Right lobe of liver (tissue), 6 donors: ENCODE measurements at regions not wholly inside any gene's neighbourhood (a gene's known extent, or its start where the extent isn't known, plus 50 kb on each side); places are given as distances from the start of the nearest gene placed in this dataset.

Experiments
- ATAC-seq, 4 donors: fragments of 200-7000 bp; cut with Tn5 transposase; one replicate each; pipeline ENCODE4 v1.9.1; 2020; ENCODE audit warnings: mild to moderate bottlenecking in 4 of 4, moderate library complexity in 4 of 4
- DNase-seq, 3 donors: peaks; one replicate each; pipeline ENCODE4 v3.0.0-alpha.2; 2020
- H3K27ac ChIP-seq, 3 donors: fragments of 200-600 bp; one replicate each; pipeline ENCODE4 v1.8.0; 2022
- H3K27me3 ChIP-seq, 2 donors: fragments of 200-600 bp; one replicate each; pipeline ENCODE4 v1.8.0; 2022
- H3K36me3 ChIP-seq, 4 donors: fragments of 200-600 bp; sonication (generic) in 1 of 4; one replicate each; pipeline versions ENCODE4 v1.5.1 to v1.8.0; 2017 to 2022; ENCODE audit warnings: control low read depth in 1 of 4
- H3K4me1 ChIP-seq, 4 donors: fragments of 200-600 bp; sonication (generic) in 1 of 4; one replicate each; pipeline versions ENCODE4 v1.5.1 to v1.8.0; 2017 to 2022; ENCODE audit warnings: control low read depth in 1 of 4
- H3K4me3 ChIP-seq, 3 donors: fragments of 200-600 bp; one replicate each; pipeline ENCODE4 v1.8.0; 2022
- H3K9me3 ChIP-seq, 4 donors: fragments of 200-600 bp; sonication (generic) in 1 of 4; one replicate each; pipeline versions ENCODE4 v1.5.1 to v1.8.0; 2017 to 2022; ENCODE audit warnings: control low read depth in 1 of 4
- CTCF ChIP-seq, 4 donors: fragments of 200-600 bp in 3 of 4; fragments of 450-650 bp in 1 of 4; IDR thresholded peaks; one replicate each; pipeline versions ENCODE4 v1.5.1 to v1.8.0; 2016 to 2022; ENCODE audit warnings: antibody characterized with exemption in 4 of 4, mild to moderate bottlenecking in 2 of 4
- POLR2A ChIP-seq: fragments of 450-650 bp; IDR thresholded peaks from one replicate; pipeline ENCODE4 v1.6.1; 2017; ENCODE audit warnings: antibody characterized with exemption, mild to moderate bottlenecking
- WGBS: methylation state at CpG from one replicate; pipeline ENCODE4 v1.1.6; 2018; ENCODE audit warnings: low coverage, low lambda C conversion rate; ENCODE audit not compliant: insufficient coverage; ENCODE audit errors: missing lambda C conversion rate; 5-methylcytosine and 5-hydroxymethylcytosine counted together
- intact Hi-C, 2 donors: fragments of 100-400 bp; cut with DNase I; formaldehyde crosslinking; loops; one replicate each; pipeline versions ENCODE4 v1.11.2 to v1.14.1; 2022
- donor health status: DM: no; HTN: yes; CAD: no.
- donor health status: DM: no; HTN: no; CAD: no.
- donor health status: DM: no; HTN: no; CAD: no.
- donor health status: DM: no; HTN: yes; CAD: no.
- donor health status: DM: no; HTN: yes; CAD: no.

GRCh38 chr1:90174246-90174645, 179.3 kb downstream of the ZNF326 start:
- WGBS: 50% methylated on average over 1 of the region's 1 CpG
- Histone ChIP-seq H3K9me3 (no peaks in the 10 kb centered on the region), H3K4me1 (no peaks in the 10 kb centered on the region), H3K36me3 (no peaks in the 10 kb centered on the region), H3K4me3 (no peak overlapping the region), H3K27ac (no peak overlapping the region), H3K27me3 (no peaks in the 10 kb centered on the region)
- no peak for TF ChIP-seq POLR2A
- no peak for TF ChIP-seq CTCF (IDR thresholded peaks at IDR 0.05)
- intact Hi-C loops: no loop called here
- DNase-seq (no peak), ATAC-seq (no peak)

GRCh38 chr1:90162216-90162615, 167.3 kb downstream of the ZNF326 start:
- Histone ChIP-seq H3K9me3 (no peaks in the 10 kb centered on the region), H3K27ac (no peak overlapping the region), H3K27me3 (no peaks in the 10 kb centered on the region), H3K4me3 (no peak overlapping the region), H3K4me1 (no peaks in the 10 kb centered on the region), H3K36me3 (no peaks in the 10 kb centered on the region)
- no peak for TF ChIP-seq POLR2A
- no peak for TF ChIP-seq CTCF (IDR thresholded peaks at IDR 0.05)
- intact Hi-C loops: no loop called here
- DNase-seq (no peak), ATAC-seq (no peak)
- 73% methylated on average over 3 of the region's 3 CpGs for WGBS

GRCh38 chr1:90161625-90162024, 166.7 kb downstream of the ZNF326 start:
- no peak for ATAC-seq
- no peak for DNase-seq
- Histone ChIP-seq H3K4me1 (no peaks in the 10 kb centered on the region), H3K4me3 (no peak overlapping the region), H3K27ac (no peak overlapping the region), H3K27me3 (no peaks in the 10 kb centered on the region), H3K9me3 (no peaks in the 10 kb centered on the region), H3K36me3 (no peaks in the 10 kb centered on the region)
- intact Hi-C loops: no loop called here
- TF ChIP-seq CTCF (IDR thresholded peaks at IDR 0.05): no peak
- TF ChIP-seq POLR2A: no peak
- whole genome bisulfite sequencing: 93% methylated on average over 1 of the region's 1 CpG

DNA sequence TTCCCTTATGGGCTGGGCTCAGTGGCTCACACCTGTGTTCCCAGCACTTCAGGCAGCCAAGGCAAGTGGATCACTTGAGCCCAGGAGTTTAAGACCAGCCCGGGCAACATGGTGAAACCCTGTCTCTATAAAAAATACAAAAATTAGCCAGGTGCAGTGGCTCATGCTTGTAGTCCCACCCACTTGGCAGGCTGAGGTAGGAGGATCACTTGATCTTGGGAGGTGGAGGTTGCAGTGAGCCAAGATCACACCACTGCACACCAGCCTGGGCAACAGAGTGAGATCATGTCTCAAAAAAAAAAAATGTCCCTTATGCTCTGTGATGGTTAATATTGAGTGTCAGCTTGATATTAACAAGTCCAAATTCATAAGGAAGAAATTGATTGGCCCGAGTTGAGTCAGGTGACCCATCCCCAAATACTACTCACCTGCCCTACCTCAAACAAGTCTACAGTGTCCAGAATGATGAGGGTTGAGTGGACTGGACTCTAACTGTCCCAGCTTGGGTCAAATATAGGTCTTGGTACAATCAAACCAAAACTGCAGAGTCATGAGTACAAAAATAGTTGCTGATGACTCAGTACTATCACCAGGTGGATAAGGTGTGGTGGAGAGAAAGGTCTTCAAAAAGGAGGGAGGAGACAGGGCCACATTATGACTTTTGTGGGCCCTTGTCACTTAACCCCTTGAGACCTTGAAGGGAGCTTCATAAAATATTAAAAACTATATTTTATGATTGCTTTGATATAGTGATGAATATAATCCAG, 161.0 kb downstream of the ZNF326 start:
- intact Hi-C loops: no loop called here
- no peak for DNase-seq
- Histone ChIP-seq H3K36me3 (no peaks in the 10 kb centered on the region), H3K27ac (no peak overlapping the region), H3K4me1 (no peaks in the 10 kb centered on the region), H3K9me3 (no peaks in the 10 kb centered on the region), H3K27me3 (no peaks in the 10 kb centered on the region), H3K4me3 (no peak overlapping the region)
- no peak for ATAC-seq
- WGBS: 74% methylated on average over 2 of the region's 2 CpGs
- TF ChIP-seq POLR2A: no peak
- TF ChIP-seq CTCF (IDR thresholded peaks at IDR 0.05): no peak
